PC-9 (cell line): ENCODE measurements at regions not wholly inside any gene's neighbourhood (a gene's known extent, or its start where the extent isn't known, plus 50 kb on each side); places are given as distances from the start of the nearest gene placed in this dataset.

Experiments
- BruUV-seq: library from RNA; stranded (reverse); fragments of 400-500 nt; replicated peaks from 2 replicates; lab custom pipeline; 2021; lab: Mats Ljungman, UMichigan
- CTCF ChIA-PET: fragments of 300-600 bp; sonication (Branson Sonifier 250); formaldehyde crosslinking; loops from one replicate; lab custom pipeline; 2022; ENCODE audit warnings: antibody characterized with exemption; lab: Charles Lee
- POLR2A ChIA-PET: fragments of 300-600 bp; sonication (Branson Sonifier 250); formaldehyde crosslinking; loops from one replicate; lab custom pipeline; 2022; ENCODE audit warnings: antibody characterized with exemption; ENCODE audit not compliant: unreplicated experiment; lab: Charles Lee
- DNase-seq, 2 experiments: peaks; one replicate each; pipeline versions ENCODE4 v3.0.0 to v3.0.0-alpha.2; 2015 to 2022; ENCODE audit warnings: mixed read lengths in 1 of 2
- H2AFZ ChIP-seq: fragments of 200-600 bp; sonication (generic); 2 replicates; pipeline ENCODE4 v1.8.1; 2017; ENCODE audit warnings: antibody characterized with exemption
- H3F3A ChIP-seq: fragments of 200-600 bp; sonication (generic); 2 replicates; pipeline ENCODE4 v1.8.1; 2017; ENCODE audit warnings: antibody characterized with exemption, mild to moderate bottlenecking, low read depth; ENCODE audit not compliant: insufficient read depth
- H3K27ac ChIP-seq: fragments of 200-600 bp; sonication (generic); 2 replicates; pipeline ENCODE4 v1.6.1; 2016; ENCODE audit warnings: mixed run types
- H3K27me3 ChIP-seq: fragments of 200-600 bp; sonication (generic); 2 replicates; pipeline ENCODE4 v1.6.1; 2016; ENCODE audit warnings: low read depth, mixed run types; ENCODE audit not compliant: insufficient read depth
- H3K36me3 ChIP-seq: fragments of 200-600 bp; sonication (generic); 2 replicates; pipeline ENCODE4 v1.6.1; 2016; ENCODE audit warnings: low read depth, mixed run types
- H3K4me1 ChIP-seq: fragments of 200-600 bp; sonication (generic); replicated peaks from 2 replicates; pipeline ENCODE4 v1.6.1; 2016; ENCODE audit warnings: mixed run types; ENCODE audit not compliant: insufficient read depth
- H3K4me2 ChIP-seq: fragments of 200-600 bp; sonication (generic); 2 replicates; pipeline ENCODE4 v1.6.1; 2017; ENCODE audit warnings: mixed run types
- H3K4me3 ChIP-seq: fragments of 200-600 bp; sonication (generic); 2 replicates; pipeline ENCODE4 v1.6.1; 2016; ENCODE audit warnings: mixed run types
- H3K79me2 ChIP-seq: fragments of 200-600 bp; sonication (generic); 2 replicates; pipeline ENCODE4 v1.6.1; 2017; ENCODE audit warnings: low read depth, mixed run types
- H3K9me2 ChIP-seq: fragments of 200-600 bp; sonication (generic); 2 replicates; pipeline ENCODE4 v1.8.1; 2017; ENCODE audit warnings: mild to moderate bottlenecking; ENCODE audit not compliant: insufficient read depth
- H3K9me3 ChIP-seq: fragments of 200-600 bp; sonication (generic); 2 replicates; pipeline ENCODE4 v1.8.1; 2016; ENCODE audit warnings: low read depth; ENCODE audit not compliant: insufficient read depth
- H4K20me1 ChIP-seq: fragments of 200-600 bp; sonication (generic); 2 replicates; pipeline ENCODE4 v1.8.1; 2017; ENCODE audit not compliant: insufficient read depth
- CTCF ChIP-seq: fragments of 200-600 bp; sonication (generic); conservative IDR thresholded peaks from 2 replicates; pipeline ENCODE4 v1.6.1; 2017; ENCODE audit warnings: mixed run types, antibody characterized with exemption, mild to moderate bottlenecking, moderate library complexity
- EZH2 ChIP-seq: fragments of 200-600 bp; sonication (generic); IDR thresholded peaks from 2 replicates; pipeline ENCODE4 v1.8.0; 2017; ENCODE audit warnings: antibody characterized with exemption, low read depth
- intact Hi-C: fragments of 100-400 bp; cut with micrococcal nuclease; formaldehyde crosslinking; loops from one replicate; pipeline ENCODE4 v1.10.0; 2022; ENCODE audit not compliant: unreplicated experiment

GRCh38 chr9:17865881-17866280, 287.0 kb downstream of the SH3GL2 start:
- intact Hi-C loops: no loop called here
- Histone ChIP-seq H4K20me1 (no peaks in the 10 kb centered on the region), H3F3A (no peaks in the 10 kb centered on the region), H3K9me2 (no peaks in the 10 kb centered on the region), H2AFZ (no peak overlapping the region), H3K4me2 (no peak overlapping the region), H3K4me1 (no peaks in the 10 kb centered on the region), H3K36me3 (no peaks in the 10 kb centered on the region), H3K9me3 (no peaks in the 10 kb centered on the region), H3K27ac (no peak overlapping the region), H3K27me3 (no peaks in the 10 kb centered on the region), H3K79me2 (no peaks in the 10 kb centered on the region), H3K4me3 (no peak overlapping the region)
- DNase-seq: no peak
- POLR2A ChIA-PET: no interaction called here
- TF ChIP-seq EZH2: no peak
- no peak for TF ChIP-seq CTCF
- BruUV-seq: no TSS peak
- CTCF ChIA-PET: no interaction called here

GRCh38 chr9:17870722-17871121, 291.9 kb downstream of the SH3GL2 start:
- no peak for TF ChIP-seq EZH2
- TF ChIP-seq CTCF: no peak
- Histone ChIP-seq H3K4me2 (no peak overlapping the region), H3K9me2 (no peaks in the 10 kb centered on the region), H3F3A (no peaks in the 10 kb centered on the region), H3K36me3 (no peaks in the 10 kb centered on the region), H4K20me1 (no peaks in the 10 kb centered on the region), H3K79me2 (no peaks in the 10 kb centered on the region), H3K27ac (no peak overlapping the region), H2AFZ (no peak overlapping the region), H3K27me3 (no peaks in the 10 kb centered on the region), H3K4me1 (no peaks in the 10 kb centered on the region), H3K4me3 (no peak overlapping the region), H3K9me3 (no peaks in the 10 kb centered on the region)
- no peak for DNase-seq
- intact Hi-C loops: no loop called here
- no TSS peak for BruUV-seq
- ChIA-PET POLR2A (no interaction called here), CTCF (no interaction called here)

GRCh38 chr9:17871213-17871890, 292.5 kb downstream of the SH3GL2 start:
- CTCF ChIA-PET: no interaction called here

More at GRCh38 chr9:17871213-17871890, 292.5 kb downstream of the SH3GL2 start:
- Histone ChIP-seq H3K4me3 (no peak overlapping the region), H3K9me3 (no peaks in the 10 kb centered on the region), H2AFZ (no peak overlapping the region), H3K27me3 (no peaks in the 10 kb centered on the region), H3K79me2 (no peaks in the 10 kb centered on the region), H4K20me1 (no peaks in the 10 kb centered on the region), H3K4me2 (no peak overlapping the region), H3K9me2 (no peaks in the 10 kb centered on the region), H3F3A (no peaks in the 10 kb centered on the region), H3K27ac (no peak overlapping the region), H3K4me1 (no peaks in the 10 kb centered on the region), H3K36me3 (no peaks in the 10 kb centered on the region)
- POLR2A ChIA-PET: no interaction called here
- no peak for DNase-seq
- intact Hi-C loops: no loop called here
- no TSS peak for BruUV-seq
- TF ChIP-seq CTCF: no peak
- TF ChIP-seq EZH2: no peak
